Sigmoid colon (tissue), 4 donors: ENCODE measurements at regions not wholly inside any gene's neighbourhood (a gene's known extent, or its start where the extent isn't known, plus 50 kb on each side); places are given as distances from the start of the nearest gene placed in this dataset.

Source experiments
- EP300 ChIP-seq, 4 donors: sonication (generic); formaldehyde crosslinking; IDR thresholded peaks; one replicate each; pipeline ENCODE4 v1.6.1; 2017; ENCODE audit warnings: antibody characterized with exemption in 4 of 4
- POLR2A ChIP-seq, 2 donors: fragments of 450-650 bp; IDR thresholded peaks; one replicate each; pipeline ENCODE4 v1.6.1; 2016; ENCODE audit warnings: antibody characterized with exemption in 2 of 2, mild to moderate bottlenecking in 2 of 2, moderate library complexity in 2 of 2
- POLR2AphosphoS5 ChIP-seq, 4 donors: sonication (generic); formaldehyde crosslinking; IDR thresholded peaks; one replicate each; pipeline ENCODE4 v1.6.1; 2017; ENCODE audit warnings: antibody characterized with exemption in 4 of 4
- TF ChIP-seq, protein P1 (sequence below), 4 experiments: fragments of 450-650 bp in 3 of 4; fragments of 200-600 bp in 1 of 4; IDR thresholded peaks; one replicate each; pipeline ENCODE4 v1.5.1; 2016 to 2019; ENCODE audit warnings: antibody characterized with exemption in 4 of 4, mild to moderate bottlenecking in 3 of 4, moderate library complexity in 2 of 4

DNA sequence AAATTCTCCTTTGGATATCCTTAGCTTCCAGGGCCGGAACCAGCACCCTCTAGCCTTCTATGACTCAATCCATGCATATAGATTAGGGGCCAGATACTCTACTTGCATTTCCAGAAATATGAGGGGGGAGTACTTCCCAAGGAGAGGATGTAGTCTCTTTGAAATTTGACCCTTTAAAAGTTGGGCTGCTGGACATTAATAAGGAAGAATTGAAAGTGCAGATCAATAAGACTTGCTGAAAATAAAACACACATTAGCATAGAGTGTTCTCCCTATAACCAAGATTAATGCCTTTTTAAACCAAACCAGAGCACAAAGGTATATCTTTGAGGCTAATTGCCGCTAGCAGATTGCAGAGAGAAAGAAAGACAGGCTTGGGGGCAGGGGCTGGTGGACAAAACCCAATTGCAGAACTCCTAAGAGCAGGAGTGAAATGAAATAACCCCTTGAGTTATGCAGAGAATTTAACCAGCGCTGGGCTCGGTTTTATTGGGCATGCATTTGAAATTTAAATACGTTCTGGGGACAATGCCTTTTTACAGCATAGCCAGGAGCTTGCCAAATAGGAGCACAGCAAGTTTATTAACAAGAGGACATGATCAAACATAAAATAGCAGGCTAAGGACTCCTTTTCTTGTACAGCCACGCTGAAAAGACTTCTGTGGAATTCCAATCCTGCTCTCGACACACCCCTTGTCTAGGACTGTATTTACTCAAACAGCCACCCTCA lies 108.2 kb upstream of the SALL4 start:
- TF ChIP-seq, protein P1, sequence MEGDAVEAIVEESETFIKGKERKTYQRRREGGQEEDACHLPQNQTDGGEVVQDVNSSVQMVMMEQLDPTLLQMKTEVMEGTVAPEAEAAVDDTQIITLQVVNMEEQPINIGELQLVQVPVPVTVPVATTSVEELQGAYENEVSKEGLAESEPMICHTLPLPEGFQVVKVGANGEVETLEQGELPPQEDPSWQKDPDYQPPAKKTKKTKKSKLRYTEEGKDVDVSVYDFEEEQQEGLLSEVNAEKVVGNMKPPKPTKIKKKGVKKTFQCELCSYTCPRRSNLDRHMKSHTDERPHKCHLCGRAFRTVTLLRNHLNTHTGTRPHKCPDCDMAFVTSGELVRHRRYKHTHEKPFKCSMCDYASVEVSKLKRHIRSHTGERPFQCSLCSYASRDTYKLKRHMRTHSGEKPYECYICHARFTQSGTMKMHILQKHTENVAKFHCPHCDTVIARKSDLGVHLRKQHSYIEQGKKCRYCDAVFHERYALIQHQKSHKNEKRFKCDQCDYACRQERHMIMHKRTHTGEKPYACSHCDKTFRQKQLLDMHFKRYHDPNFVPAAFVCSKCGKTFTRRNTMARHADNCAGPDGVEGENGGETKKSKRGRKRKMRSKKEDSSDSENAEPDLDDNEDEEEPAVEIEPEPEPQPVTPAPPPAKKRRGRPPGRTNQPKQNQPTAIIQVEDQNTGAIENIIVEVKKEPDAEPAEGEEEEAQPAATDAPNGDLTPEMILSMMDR (IDR thresholded peaks at IDR 0.05) = no peak
- TF ChIP-seq POLR2A (IDR thresholded peaks at IDR 0.05) (no peak), POLR2AphosphoS5 (IDR thresholded peaks at IDR 0.05) (no peak), EP300 (IDR thresholded peaks at IDR 0.05) (no peak)
